Prostate gland (tissue), 2 donors: ENCODE measurements at regions not wholly inside any gene's neighbourhood (a gene's known extent, or its start where the extent isn't known, plus 50 kb on each side); places are given as distances from the start of the nearest gene placed in this dataset.

Experiments used
- CTCF ChIP-seq, 4 experiments: fragments of 200-600 bp in 2 of 4; fragments of 450-650 bp in 2 of 4; sonication (generic) in 2 of 4; IDR thresholded peaks; 1 replicate in 3 of 4; 2 replicates in 1 of 4; pipeline ENCODE4 v1.5.1; 2016 to 2019; ENCODE audit warnings: antibody characterized with exemption in 4 of 4, mild to moderate bottlenecking in 2 of 4, moderate library complexity in 2 of 4
- POLR2A ChIP-seq: fragments of 450-650 bp; IDR thresholded peaks from one replicate; pipeline ENCODE4 v1.6.1; 2016; ENCODE audit warnings: antibody characterized with exemption, mild to moderate bottlenecking
- POLR2AphosphoS5 ChIP-seq: sonication (generic); formaldehyde crosslinking; IDR thresholded peaks from one replicate; pipeline ENCODE4 v1.6.1; 2017; ENCODE audit warnings: antibody characterized with exemption

DNA sequence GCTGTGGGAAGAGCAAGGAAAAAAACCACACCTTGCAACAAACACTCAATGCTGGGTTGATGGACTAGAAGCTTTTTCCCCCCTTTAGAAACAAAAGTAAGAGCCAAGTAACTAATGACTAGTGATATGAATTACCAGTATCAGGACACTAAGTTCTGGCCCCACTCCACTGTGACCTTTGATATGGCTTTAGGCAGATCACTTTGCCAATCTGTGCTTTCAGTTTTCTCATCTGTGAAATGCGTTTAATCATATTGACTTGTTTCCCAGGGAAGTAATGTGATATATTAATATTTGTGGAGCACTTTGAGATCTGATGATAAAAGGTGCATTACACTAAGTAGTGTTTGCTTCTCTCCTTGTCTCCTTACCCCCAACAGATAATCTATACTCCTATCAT is 319.3 kb upstream of the SATB1 start:
- TF ChIP-seq CTCF (IDR thresholded peaks at IDR 0.05), result no peak
- TF ChIP-seq POLR2AphosphoS5, result no peak
- TF ChIP-seq POLR2A, result no peak
